A549 (cell line): ENCODE measurements at regions not wholly inside any gene's neighbourhood (a gene's known extent, or its start where the extent isn't known, plus 50 kb on each side); places are given as distances from the start of the nearest gene placed in this dataset.

ENCODE experiments used
- ATAC-seq, 2 experiments: fragments of 200-7000 bp in 1 of 2; fragments of >200 bp in 1 of 2; cut with Nextera tagmentation in 1 of 2; cut with Tn5 transposase in 1 of 2; 3 replicates each; pipeline versions ENCODE4 v1.8.0 to v1.9.1; 2018 to 2020; ENCODE audit warnings: mild to moderate bottlenecking in 1 of 2, moderate library complexity in 1 of 2
- CTCF ChIA-PET: fragments of 300-600 bp; sonication (Branson Sonifier 250); formaldehyde crosslinking; extraction: SDS; loops from one replicate; lab custom pipeline; 2021; ENCODE audit warnings: antibody characterized with exemption, inconsistent platforms; lab: Yijun Ruan, JAX
- POLR2A ChIA-PET: fragments of 350-600 bp; formaldehyde crosslinking; extraction: SDS; loops from one replicate; lab custom pipeline; 2021; ENCODE audit warnings: antibody characterized with exemption, inconsistent platforms; lab: Yijun Ruan, JAX
- DNase-seq, 2 experiments: peaks; one replicate each; pipeline versions ENCODE4 v3.0.0 to v3.0.0-alpha.2; 2011 to 2016; ENCODE audit warnings: low read depth in 1 of 2, low spot score in 1 of 2
- FAIRE-seq: peaks from 2 replicates; lab custom pipeline; 2011; peaks lifted over from hg19 to GRCh38; lab: Jason Lieb, UNC
- H3K27ac ChIP-seq, 2 experiments: fragments of >200 bp; sonication (Bioruptor Twin); formaldehyde crosslinking; 3 replicates each; pipeline ENCODE4 v1.5.1; 2016 to 2017
- H3K4me1 ChIP-seq: fragments of >200 bp; sonication (Bioruptor Twin); formaldehyde crosslinking; 3 replicates; pipeline ENCODE4 v1.6.1; 2016
- H3K4me2 ChIP-seq: fragments of >200 bp; sonication (Bioruptor Twin); formaldehyde crosslinking; 3 replicates; pipeline ENCODE4 v1.6.1; 2016
- H3K4me3 ChIP-seq: fragments of >200 bp; sonication (Bioruptor Twin); formaldehyde crosslinking; 3 replicates; pipeline ENCODE4 v1.5.1; 2016
- H3K9me3 ChIP-seq: fragments of >200 bp; sonication (Bioruptor Twin); formaldehyde crosslinking; 3 replicates; pipeline ENCODE4 v1.6.1; 2016
- BHLHE40 ChIP-seq: IDR thresholded peaks from 2 replicates; pipeline ENCODE4 v1.6.1; 2012; ENCODE audit warnings: low read depth, low read length, inconsistent platforms
- CBX2 ChIP-seq: fragments of 200-600 bp; sonication (generic); IDR thresholded peaks from 2 replicates; pipeline ENCODE4 v1.6.1; 2016; ENCODE audit warnings: low read depth, mild to moderate bottlenecking, borderline replicate concordance
- CBX8 ChIP-seq: fragments of 200-600 bp; sonication (generic); IDR thresholded peaks from 2 replicates; pipeline ENCODE4 v1.6.1; 2016
- CHD2 ChIP-seq: fragments of 150-350 bp; IDR thresholded peaks from 2 replicates; pipeline ENCODE4 v1.6.1; 2014; ENCODE audit warnings: low read length; ENCODE audit not compliant: partially characterized antibody
- EP300 ChIP-seq, 2 experiments: fragments of >200 bp; sonication (Bioruptor Twin); formaldehyde crosslinking; IDR thresholded peaks; 2 replicates in 1 of 2; 3 replicates in 1 of 2; pipeline ENCODE4 v1.6.1; 2016 to 2017
- FOSB ChIP-seq: fragments of 250-450 bp; sonication (Bioruptor Pico); IDR thresholded peaks from 2 replicates; pipeline ENCODE4 v1.5.0; 2020; ENCODE audit warnings: mild to moderate bottlenecking, moderate library complexity
- FOXS1 ChIP-seq: fragments of 250-450 bp; sonication (Bioruptor Pico); IDR thresholded peaks from 2 replicates; pipeline ENCODE4 v1.5.0; 2020; ENCODE audit warnings: mild to moderate bottlenecking, moderate library complexity
- GATA3 ChIP-seq: IDR thresholded peaks from 2 replicates; pipeline ENCODE4 v1.6.1; 2012; ENCODE audit warnings: borderline replicate concordance
- HOXB5 ChIP-seq: fragments of 250-450 bp; sonication (Bioruptor Pico); IDR thresholded peaks from 2 replicates; pipeline ENCODE4 v1.5.0; 2020; ENCODE audit warnings: mild to moderate bottlenecking, moderate library complexity
- JUN ChIP-seq, 2 experiments: fragments of >200 bp; sonication (Bioruptor Twin); formaldehyde crosslinking; IDR thresholded peaks; 2 replicates in 1 of 2; 3 replicates in 1 of 2; pipeline ENCODE4 v1.6.1; 2016 to 2017
- KDM1A ChIP-seq: fragments of 200-600 bp; sonication (generic); IDR thresholded peaks from 2 replicates; pipeline ENCODE4 v1.6.1; 2016; ENCODE audit warnings: low read depth, mild to moderate bottlenecking
- KDM5A ChIP-seq: fragments of 200-600 bp; sonication (generic); IDR thresholded peaks from 2 replicates; pipeline ENCODE4 v1.6.1; 2016; ENCODE audit warnings: antibody characterized with exemption, mild to moderate bottlenecking
- MAFK ChIP-seq: fragments of 450-650 bp; IDR thresholded peaks from 2 replicates; pipeline ENCODE4 v1.6.1; 2014; ENCODE audit not compliant: partially characterized antibody
- MAZ ChIP-seq: fragments of 150-350 bp; IDR thresholded peaks from 2 replicates; pipeline ENCODE4 v1.6.1; 2014; ENCODE audit warnings: antibody characterized with exemption, low read depth, low read length, borderline replicate concordance
- NFE2L2 ChIP-seq: fragments of 150-350 bp; conservative IDR thresholded peaks from 2 replicates; pipeline ENCODE4 v1.6.1; 2014; ENCODE audit warnings: low read length
- NPAS2 ChIP-seq: fragments of 250-450 bp; sonication (Bioruptor Pico); IDR thresholded peaks from 2 replicates; pipeline ENCODE4 v1.8.0; 2022; ENCODE audit warnings: mild to moderate bottlenecking, moderate library complexity, borderline replicate concordance
- PHF8 ChIP-seq: fragments of 200-600 bp; sonication (generic); IDR thresholded peaks from 2 replicates; pipeline ENCODE4 v1.6.1; 2016; ENCODE audit warnings: low read depth, mild to moderate bottlenecking, antibody characterized with exemption, moderate library complexity, borderline replicate concordance
- POLR2A ChIP-seq: IDR thresholded peaks from 2 replicates; pipeline ENCODE4 v1.6.1; 2012; ENCODE audit warnings: mild to moderate bottlenecking, low read length
- POLR2AphosphoS2 ChIP-seq: conservative IDR thresholded peaks from 2 replicates; pipeline ENCODE4 v1.6.1; 2012; ENCODE audit warnings: low read length, improper control_type of control experiment, inconsistent platforms
- RNF2 ChIP-seq: fragments of 200-600 bp; sonication (generic); IDR thresholded peaks from 2 replicates; pipeline ENCODE4 v1.6.1; 2016; ENCODE audit warnings: low read depth, mild to moderate bottlenecking, antibody characterized with exemption, moderate library complexity, borderline replicate concordance
- SMC3 ChIP-seq: fragments of >200 bp; sonication (Bioruptor Twin); formaldehyde crosslinking; IDR thresholded peaks from 3 replicates; pipeline ENCODE4 v1.6.1; 2018; ENCODE audit warnings: inconsistent platforms
- TFCP2L1 ChIP-seq: fragments of 250-450 bp; sonication (Bioruptor Pico); IDR thresholded peaks from 2 replicates; pipeline ENCODE4 v1.5.0; 2021; ENCODE audit warnings: mild to moderate bottlenecking
- ZFP36 ChIP-seq: fragments of 450-650 bp; IDR thresholded peaks from 2 replicates; pipeline ENCODE4 v1.6.1; 2014; ENCODE audit warnings: borderline replicate concordance; ENCODE audit not compliant: partially characterized antibody
- ZNF302 ChIP-seq: fragments of 250-450 bp; sonication (Bioruptor Pico); IDR thresholded peaks from 2 replicates; pipeline ENCODE4 v1.9.0; 2021; ENCODE audit warnings: inconsistent platforms, mild to moderate bottlenecking, moderate library complexity
- WGBS: methylation state at CpG from one replicate; pipeline ENCODE4 v1.1.6; 2017; ENCODE audit errors: missing lambda C conversion rate; 5-methylcytosine and 5-hydroxymethylcytosine counted together
- TF ChIP-seq, protein P1 (sequence below): fragments of >200 bp; sonication (Bioruptor Twin); formaldehyde crosslinking; IDR thresholded peaks from 3 replicates; pipeline ENCODE4 v1.6.1; 2016
- TF ChIP-seq, protein P2 (sequence below): fragments of 450-650 bp; IDR thresholded peaks from 2 replicates; pipeline ENCODE4 v1.6.1; 2014; ENCODE audit warnings: antibody characterized with exemption
- TF ChIP-seq, protein P3 (sequence below): fragments of 250-450 bp; sonication (Bioruptor Pico); IDR thresholded peaks from 2 replicates; pipeline ENCODE4 v1.5.0; 2021; ENCODE audit warnings: mild to moderate bottlenecking, moderate library complexity, borderline replicate concordance
- TF ChIP-seq, protein P4 (sequence below): fragments of >200 bp; sonication (Bioruptor Twin); formaldehyde crosslinking; IDR thresholded peaks from 3 replicates; pipeline ENCODE4 v1.5.1; 2016
- TF ChIP-seq, protein P5 (sequence below): fragments of >200 bp; sonication (Bioruptor Twin); formaldehyde crosslinking; IDR thresholded peaks from 2 replicates; pipeline ENCODE4 v1.6.1; 2016

GRCh38 chr4:72665171-72665968, 96.3 kb upstream of the ADAMTS3 start:
- 65% methylated on average over 3 of the region's 3 CpGs for WGBS
- H3K9me3 ChIP-seq: no peaks in the 10 kb centered on the region
- H3K4me2 ChIP-seq: no peak overlapping the region
- POLR2A ChIA-PET: no interaction called here
- ATAC-seq (no peak), FAIRE-seq (no peak), DNase-seq (no peak)
- TF ChIP-seq JUN (IDR thresholded peaks at IDR 0.05): no peak
- no peak for TF ChIP-seq CBX8
- TF ChIP-seq FOSB (CRISPR knock-in tag): no peak
- TF ChIP-seq, protein P1, sequence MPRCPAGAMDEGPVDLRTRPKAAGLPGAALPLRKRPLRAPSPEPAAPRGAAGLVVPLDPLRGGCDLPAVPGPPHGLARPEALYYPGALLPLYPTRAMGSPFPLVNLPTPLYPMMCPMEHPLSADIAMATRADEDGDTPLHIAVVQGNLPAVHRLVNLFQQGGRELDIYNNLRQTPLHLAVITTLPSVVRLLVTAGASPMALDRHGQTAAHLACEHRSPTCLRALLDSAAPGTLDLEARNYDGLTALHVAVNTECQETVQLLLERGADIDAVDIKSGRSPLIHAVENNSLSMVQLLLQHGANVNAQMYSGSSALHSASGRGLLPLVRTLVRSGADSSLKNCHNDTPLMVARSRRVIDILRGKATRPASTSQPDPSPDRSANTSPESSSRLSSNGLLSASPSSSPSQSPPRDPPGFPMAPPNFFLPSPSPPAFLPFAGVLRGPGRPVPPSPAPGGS: no peak
- TF ChIP-seq PHF8: no peak
- TF ChIP-seq POLR2AphosphoS2: no peak
- TF ChIP-seq HOXB5: no peak
- TF ChIP-seq POLR2A: no peak
- no peak for TF ChIP-seq BHLHE40
- H3K4me1 ChIP-seq: no peaks in the 10 kb centered on the region
- H3K27ac ChIP-seq: no peak overlapping the region
- H3K4me3 ChIP-seq: no peak overlapping the region
- CTCF ChIA-PET: interaction anchor here (0.6 kb wide), 1 partner anchor 321 kb away, joined by 3 read pairs; no protein-coding TSS in a partner anchor

DNA sequence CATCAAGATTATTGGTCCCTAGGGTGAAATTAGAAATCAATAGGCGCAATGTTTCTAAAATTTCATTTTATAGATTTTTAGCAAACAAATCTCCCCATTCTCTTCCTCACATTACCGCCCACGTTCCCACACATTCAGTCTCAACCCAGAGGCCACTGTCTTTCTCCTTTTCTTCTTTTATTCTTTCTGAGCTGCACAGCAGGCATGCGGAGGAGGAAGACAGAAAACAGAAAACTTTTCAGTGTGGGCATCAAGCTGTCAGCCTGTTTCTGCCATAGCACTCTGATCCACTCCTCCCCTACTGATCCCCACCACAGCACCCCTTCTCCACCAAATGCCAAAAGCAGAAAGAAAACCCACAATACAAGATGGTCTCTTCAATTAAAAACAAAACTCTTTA, 94.8 kb upstream of the ADAMTS3 start:
- H3K4me1 ChIP-seq: no peaks in the 10 kb centered on the region
- ATAC-seq (no peak), DNase-seq (no peak), FAIRE-seq (no peak)
- POLR2A ChIA-PET: no interaction called here
- no peak overlapping the region for H3K4me3 ChIP-seq
- H3K9me3 ChIP-seq: no peaks in the 10 kb centered on the region
- CTCF ChIA-PET: no interaction called here
- WGBS: 43% methylated on average over 4 of the region's 4 CpGs
- no peak overlapping the region for H3K4me2 ChIP-seq
- no peak for TF ChIP-seq GATA3
- TF ChIP-seq CHD2: no peak
- no peak for TF ChIP-seq RNF2
- TF ChIP-seq FOXS1: no peak
- TF ChIP-seq NFE2L2: no peak
- no peak for TF ChIP-seq SMC3
- TF ChIP-seq ZFP36: no peak
- TF ChIP-seq ZNF302 (CRISPR knock-in tag): no peak
- no peak for TF ChIP-seq NPAS2
- no peak overlapping the region for H3K27ac ChIP-seq

DNA sequence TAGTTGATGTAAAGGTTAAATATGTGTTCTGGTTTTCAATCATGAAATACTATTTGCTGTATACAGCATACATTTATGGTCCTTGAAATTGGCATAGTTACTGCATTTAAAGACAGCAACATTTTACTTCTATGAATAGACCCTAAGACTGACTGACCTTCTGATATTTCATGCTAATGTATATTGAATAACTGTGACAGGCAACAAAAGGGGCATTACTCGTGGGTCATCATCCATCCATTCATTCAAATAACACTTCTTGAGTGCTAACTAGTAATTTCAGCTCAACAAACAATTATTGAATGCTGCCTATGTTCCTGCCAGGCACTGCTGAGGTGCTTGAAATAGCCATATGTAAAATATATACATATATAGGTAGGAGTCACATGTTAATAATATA, 92.8 kb upstream of the ADAMTS3 start:
- TF ChIP-seq EP300 (IDR thresholded peaks at IDR 0.05) (no peak), CHD2 (no peak), TFCP2L1 (CRISPR knock-in tag) (no peak), ZNF302 (CRISPR knock-in tag) (no peak), CBX2 (no peak), MAFK (no peak), ZFP36 (no peak), MAZ (no peak), FOXS1 (no peak), KDM1A (no peak), KDM5A (no peak), JUN (IDR thresholded peaks at IDR 0.05) (no peak)
- TF ChIP-seq, protein P2, sequence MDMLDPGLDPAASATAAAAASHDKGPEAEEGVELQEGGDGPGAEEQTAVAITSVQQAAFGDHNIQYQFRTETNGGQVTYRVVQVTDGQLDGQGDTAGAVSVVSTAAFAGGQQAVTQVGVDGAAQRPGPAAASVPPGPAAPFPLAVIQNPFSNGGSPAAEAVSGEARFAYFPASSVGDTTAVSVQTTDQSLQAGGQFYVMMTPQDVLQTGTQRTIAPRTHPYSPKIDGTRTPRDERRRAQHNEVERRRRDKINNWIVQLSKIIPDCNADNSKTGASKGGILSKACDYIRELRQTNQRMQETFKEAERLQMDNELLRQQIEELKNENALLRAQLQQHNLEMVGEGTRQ: no peak
- TF ChIP-seq, protein P3, sequence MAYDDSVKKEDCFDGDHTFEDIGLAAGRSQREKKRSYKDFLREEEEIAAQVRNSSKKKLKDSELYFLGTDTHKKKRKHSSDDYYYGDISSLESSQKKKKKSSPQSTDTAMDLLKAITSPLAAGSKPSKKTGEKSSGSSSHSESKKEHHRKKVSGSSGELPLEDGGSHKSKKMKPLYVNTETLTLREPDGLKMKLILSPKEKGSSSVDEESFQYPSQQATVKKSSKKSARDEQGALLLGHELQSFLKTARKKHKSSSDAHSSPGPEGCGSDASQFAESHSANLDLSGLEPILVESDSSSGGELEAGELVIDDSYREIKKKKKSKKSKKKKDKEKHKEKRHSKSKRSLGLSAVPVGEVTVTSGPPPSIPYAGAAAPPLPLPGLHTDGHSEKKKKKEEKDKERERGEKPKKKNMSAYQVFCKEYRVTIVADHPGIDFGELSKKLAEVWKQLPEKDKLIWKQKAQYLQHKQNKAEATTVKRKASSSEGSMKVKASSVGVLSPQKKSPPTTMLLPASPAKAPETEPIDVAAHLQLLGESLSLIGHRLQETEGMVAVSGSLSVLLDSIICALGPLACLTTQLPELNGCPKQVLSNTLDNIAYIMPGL (CRISPR knock-in tag): no peak
- TF ChIP-seq, protein P4, sequence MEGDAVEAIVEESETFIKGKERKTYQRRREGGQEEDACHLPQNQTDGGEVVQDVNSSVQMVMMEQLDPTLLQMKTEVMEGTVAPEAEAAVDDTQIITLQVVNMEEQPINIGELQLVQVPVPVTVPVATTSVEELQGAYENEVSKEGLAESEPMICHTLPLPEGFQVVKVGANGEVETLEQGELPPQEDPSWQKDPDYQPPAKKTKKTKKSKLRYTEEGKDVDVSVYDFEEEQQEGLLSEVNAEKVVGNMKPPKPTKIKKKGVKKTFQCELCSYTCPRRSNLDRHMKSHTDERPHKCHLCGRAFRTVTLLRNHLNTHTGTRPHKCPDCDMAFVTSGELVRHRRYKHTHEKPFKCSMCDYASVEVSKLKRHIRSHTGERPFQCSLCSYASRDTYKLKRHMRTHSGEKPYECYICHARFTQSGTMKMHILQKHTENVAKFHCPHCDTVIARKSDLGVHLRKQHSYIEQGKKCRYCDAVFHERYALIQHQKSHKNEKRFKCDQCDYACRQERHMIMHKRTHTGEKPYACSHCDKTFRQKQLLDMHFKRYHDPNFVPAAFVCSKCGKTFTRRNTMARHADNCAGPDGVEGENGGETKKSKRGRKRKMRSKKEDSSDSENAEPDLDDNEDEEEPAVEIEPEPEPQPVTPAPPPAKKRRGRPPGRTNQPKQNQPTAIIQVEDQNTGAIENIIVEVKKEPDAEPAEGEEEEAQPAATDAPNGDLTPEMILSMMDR: no peak
- TF ChIP-seq, protein P5, sequence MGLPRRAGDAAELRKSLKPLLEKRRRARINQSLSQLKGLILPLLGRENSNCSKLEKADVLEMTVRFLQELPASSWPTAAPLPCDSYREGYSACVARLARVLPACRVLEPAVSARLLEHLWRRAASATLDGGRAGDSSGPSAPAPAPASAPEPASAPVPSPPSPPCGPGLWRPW: no peak
- DNase-seq (no peak), FAIRE-seq (no peak), ATAC-seq (no peak)
- Histone ChIP-seq H3K4me3 (no peak overlapping the region), H3K27ac (no peak overlapping the region), H3K9me3 (no peaks in the 10 kb centered on the region), H3K4me1 (no peaks in the 10 kb centered on the region), H3K4me2 (no peak overlapping the region)
- POLR2A ChIA-PET: no interaction called here
- CTCF ChIA-PET: no interaction called here
- 0% methylated on average over 1 of the region's 1 CpG for WGBS
